ENCODE measurements at regions not wholly inside any gene's neighbourhood (a gene's known extent, or its start where the extent isn't known, plus 50 kb on each side); places are given as distances from the start of the nearest gene placed in this dataset.

DNA sequence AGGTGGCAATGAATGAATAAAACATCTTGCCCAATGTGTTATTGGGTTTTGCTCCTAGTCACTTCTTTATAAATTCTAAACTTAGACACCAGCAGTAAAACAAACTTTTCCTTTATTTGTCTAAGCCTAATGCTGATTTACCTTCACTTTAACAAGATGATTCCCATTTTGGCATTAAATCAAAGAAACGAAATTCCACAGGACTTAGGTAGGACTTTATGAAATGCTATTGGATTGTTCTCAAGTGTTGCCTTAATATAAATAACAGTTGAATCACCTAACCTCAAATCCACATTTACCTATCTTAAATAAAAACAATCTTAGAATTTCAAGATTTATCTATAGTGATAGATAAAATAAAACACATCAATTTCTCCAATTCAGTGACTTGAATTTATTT, 831.8 kb downstream of the EPHA7 start:
- TF ChIP-seq, protein P1, sequence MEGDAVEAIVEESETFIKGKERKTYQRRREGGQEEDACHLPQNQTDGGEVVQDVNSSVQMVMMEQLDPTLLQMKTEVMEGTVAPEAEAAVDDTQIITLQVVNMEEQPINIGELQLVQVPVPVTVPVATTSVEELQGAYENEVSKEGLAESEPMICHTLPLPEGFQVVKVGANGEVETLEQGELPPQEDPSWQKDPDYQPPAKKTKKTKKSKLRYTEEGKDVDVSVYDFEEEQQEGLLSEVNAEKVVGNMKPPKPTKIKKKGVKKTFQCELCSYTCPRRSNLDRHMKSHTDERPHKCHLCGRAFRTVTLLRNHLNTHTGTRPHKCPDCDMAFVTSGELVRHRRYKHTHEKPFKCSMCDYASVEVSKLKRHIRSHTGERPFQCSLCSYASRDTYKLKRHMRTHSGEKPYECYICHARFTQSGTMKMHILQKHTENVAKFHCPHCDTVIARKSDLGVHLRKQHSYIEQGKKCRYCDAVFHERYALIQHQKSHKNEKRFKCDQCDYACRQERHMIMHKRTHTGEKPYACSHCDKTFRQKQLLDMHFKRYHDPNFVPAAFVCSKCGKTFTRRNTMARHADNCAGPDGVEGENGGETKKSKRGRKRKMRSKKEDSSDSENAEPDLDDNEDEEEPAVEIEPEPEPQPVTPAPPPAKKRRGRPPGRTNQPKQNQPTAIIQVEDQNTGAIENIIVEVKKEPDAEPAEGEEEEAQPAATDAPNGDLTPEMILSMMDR (IDR thresholded peaks at IDR 0.05; ENCODE audit: extremely low read depth, missing control alignments): no peak
- no peak for DNase-seq (ENCODE audit: low spot score)

DNA sequence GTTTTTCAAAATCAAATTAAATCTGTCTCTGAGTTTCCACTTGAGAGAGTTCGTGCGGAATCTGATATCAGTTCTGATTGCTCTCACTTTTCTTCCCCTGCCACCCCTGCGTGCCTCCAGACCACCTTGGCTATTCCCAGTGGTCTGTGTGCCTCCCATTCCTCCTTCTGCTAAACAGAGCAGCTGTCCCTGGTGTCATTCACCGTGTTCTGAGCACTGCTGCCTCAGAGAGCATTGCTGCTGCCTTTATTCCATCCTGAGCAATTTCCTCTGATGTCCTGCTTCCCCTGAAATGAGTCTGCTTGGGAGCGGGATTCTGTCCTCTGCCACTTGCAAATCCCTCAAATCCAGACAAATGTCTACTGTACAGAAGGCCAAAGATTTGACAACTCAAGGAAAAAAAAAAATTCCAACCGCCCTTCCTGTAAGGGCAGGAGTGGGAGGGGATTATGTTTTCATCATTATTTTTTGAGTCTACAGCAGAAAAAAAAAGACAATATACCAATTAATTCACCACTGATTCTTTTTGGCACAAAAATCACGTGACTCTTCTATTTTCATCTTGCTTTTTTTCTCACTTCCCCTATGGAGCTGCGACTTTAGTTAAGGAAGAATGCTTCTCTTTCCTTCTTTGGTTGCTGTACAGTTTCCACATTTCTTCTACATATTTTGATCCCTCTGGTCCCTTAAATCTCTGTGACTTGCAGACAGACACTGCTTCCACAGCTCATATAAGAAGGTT, 833.0 kb downstream of the EPHA7 start:
- DNase-seq (ENCODE audit: low spot score): no peak
- TF ChIP-seq, protein P1 (IDR thresholded peaks at IDR 0.05; ENCODE audit: extremely low read depth, missing control alignments): no peak

DNA sequence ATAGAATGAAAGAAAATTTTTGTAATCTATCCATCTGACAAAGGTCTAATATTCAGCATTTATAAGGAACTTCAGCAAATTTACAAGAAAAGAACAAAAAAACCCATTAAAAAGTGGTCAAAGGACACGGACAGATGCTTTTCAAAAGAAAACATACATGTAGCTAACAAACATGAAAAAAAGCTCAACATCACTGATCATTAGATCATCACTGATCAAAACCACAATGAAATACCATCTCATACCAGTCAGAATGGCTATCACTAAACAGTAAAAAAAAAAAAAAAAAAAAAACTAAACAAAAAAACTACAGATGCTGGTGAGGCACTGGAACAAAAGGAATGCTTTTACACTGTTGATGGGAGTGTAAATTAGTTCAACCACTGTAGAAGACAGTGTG, 837.1 kb downstream of the EPHA7 start:
- TF ChIP-seq, protein P1 (IDR thresholded peaks at IDR 0.05; ENCODE audit: extremely low read depth, missing control alignments): no peak
- DNase-seq (ENCODE audit: low spot score): no peak

DNA sequence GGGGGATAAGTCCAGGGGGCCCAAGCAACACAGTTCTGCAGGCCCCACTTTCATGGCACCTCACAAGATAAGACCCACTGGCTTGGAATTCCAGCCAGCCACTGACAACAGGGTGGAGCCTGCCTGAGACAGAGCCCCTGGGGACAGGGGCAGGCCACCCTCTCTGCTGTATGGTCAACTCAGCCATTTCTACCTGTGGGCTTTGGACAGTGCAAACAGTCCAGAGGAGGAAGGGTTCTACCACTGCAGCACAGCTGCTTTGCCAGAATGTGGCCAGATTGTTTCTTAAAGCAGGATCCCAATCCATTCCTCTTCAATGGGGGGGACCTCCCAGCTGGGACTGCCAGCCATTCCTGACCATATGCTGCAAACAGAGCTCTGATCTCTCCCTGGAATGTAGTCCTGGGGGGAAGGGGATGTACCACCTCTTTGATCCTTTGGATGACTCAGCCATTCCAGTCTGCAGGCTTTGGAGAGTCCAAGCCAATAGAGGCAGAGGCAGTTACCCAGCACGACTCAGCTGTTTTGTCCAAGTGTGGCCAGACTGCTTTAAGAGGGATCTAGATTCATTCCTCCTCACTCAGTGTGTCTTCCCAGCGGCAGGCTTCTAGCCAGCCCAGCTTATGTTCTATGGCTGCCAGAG, 842.2 kb downstream of the EPHA7 start:
- no peak for DNase-seq (ENCODE audit: low spot score)
- TF ChIP-seq, protein P1 (IDR thresholded peaks at IDR 0.05; ENCODE audit: extremely low read depth, missing control alignments): no peak

DNA sequence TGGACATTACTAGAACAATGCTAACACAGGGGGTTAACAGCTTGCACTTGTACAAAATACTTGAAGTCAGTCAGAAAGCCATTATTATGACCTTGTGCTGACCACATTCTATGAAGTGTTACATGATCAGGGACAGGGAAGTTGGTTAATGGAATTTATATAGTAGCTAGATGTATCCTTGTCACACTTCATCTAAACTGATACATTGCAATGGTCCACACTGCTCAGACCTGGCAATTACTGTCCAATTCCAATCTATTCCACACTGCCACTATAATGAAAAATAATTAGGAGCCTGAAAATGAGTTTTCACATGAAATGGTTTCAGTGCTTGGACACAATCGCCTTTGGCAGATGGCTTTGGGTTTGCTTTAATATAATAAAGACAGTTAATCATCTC, 850.8 kb downstream of the EPHA7 start:
- TF ChIP-seq, protein P1 (IDR thresholded peaks at IDR 0.05; ENCODE audit: extremely low read depth, missing control alignments): no peak
- no peak for DNase-seq (ENCODE audit: low spot score)

- TF ChIP-seq, protein P1 (IDR thresholded peaks at IDR 0.05; ENCODE audit: extremely low read depth, missing control alignments): no peak
- DNase-seq (ENCODE audit: low spot score): no peak
Measured at GRCh38 chr6:92566632-92567031, 852.7 kb downstream of the EPHA7 start.

- TF ChIP-seq, protein P1 (IDR thresholded peaks at IDR 0.05; ENCODE audit: extremely low read depth, missing control alignments): no peak
- DNase-seq (ENCODE audit: low spot score): no peak
Measured at GRCh38 chr6:92564376-92564775, 855.0 kb downstream of the EPHA7 start.

Data from GM20000 (cell line).